ENCODE measurements at regions not wholly inside any gene's neighbourhood (a gene's known extent, or its start where the extent isn't known, plus 50 kb on each side); places are given as distances from the start of the nearest gene placed in this dataset.

DNA sequence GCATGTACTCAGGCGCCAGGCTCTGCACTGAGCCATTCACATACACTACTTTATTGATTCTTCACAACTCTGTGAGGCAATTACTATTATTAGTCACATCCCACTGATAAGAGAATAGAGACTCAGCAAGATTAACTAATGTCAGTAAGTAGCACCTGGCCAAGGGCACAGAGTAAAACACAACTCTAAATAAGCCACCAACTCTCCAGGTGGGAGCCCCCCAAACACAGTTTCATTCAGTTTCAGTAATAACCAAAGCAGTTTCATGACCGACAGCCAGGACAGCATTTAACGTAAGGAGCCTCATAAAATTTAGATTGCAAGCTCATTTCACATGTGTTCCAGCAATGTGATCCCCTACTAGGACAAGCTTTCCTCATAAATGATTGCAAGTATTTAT, 323.1 kb upstream of the CCDC196 start:
- WGBS (ENCODE audit: insufficient coverage) = 100% methylated on average over 3 of the region's 3 CpGs
- DNase-seq (no peak), ATAC-seq (no peak)
- no peaks in the 10 kb centered on the region for H3K27me3 ChIP-seq (ENCODE audit: control insufficient read depth, insufficient read depth, low read length)
- H3K4me1 Mint-ChIP-seq = no peaks in the 10 kb centered on the region
- H3K27ac Mint-ChIP-seq = no peak overlapping the region
- TF ChIP-seq, protein P1, sequence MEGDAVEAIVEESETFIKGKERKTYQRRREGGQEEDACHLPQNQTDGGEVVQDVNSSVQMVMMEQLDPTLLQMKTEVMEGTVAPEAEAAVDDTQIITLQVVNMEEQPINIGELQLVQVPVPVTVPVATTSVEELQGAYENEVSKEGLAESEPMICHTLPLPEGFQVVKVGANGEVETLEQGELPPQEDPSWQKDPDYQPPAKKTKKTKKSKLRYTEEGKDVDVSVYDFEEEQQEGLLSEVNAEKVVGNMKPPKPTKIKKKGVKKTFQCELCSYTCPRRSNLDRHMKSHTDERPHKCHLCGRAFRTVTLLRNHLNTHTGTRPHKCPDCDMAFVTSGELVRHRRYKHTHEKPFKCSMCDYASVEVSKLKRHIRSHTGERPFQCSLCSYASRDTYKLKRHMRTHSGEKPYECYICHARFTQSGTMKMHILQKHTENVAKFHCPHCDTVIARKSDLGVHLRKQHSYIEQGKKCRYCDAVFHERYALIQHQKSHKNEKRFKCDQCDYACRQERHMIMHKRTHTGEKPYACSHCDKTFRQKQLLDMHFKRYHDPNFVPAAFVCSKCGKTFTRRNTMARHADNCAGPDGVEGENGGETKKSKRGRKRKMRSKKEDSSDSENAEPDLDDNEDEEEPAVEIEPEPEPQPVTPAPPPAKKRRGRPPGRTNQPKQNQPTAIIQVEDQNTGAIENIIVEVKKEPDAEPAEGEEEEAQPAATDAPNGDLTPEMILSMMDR (IDR thresholded peaks at IDR 0.05) = no peak
- H3K27me3 Mint-ChIP-seq (ENCODE audit: low read depth in 2 of 2) = peaks cover 10 to 14% of the 10 kb centered on the region in 2 donors
- peaks cover 0 to 3% of the 10 kb centered on the region in 2 donors for H3K9me3 Mint-ChIP-seq
- intact Hi-C loops (cut with micrococcal nuclease) = no loop called here
- H3K4me3 ChIP-seq (ENCODE audit: low read length) = no peak overlapping the region
- no peaks in the 10 kb centered on the region for H3K4me1 ChIP-seq (ENCODE audit: control insufficient read depth, insufficient read depth, low read length)
- H3K36me3 ChIP-seq (ENCODE audit: control insufficient read depth, insufficient read depth, low read length) = no peaks in the 10 kb centered on the region
- no peaks in the 10 kb centered on the region for H3K36me3 Mint-ChIP-seq
- no peak overlapping the region for H3K4me3 Mint-ChIP-seq
- no peak overlapping the region for H3K27ac ChIP-seq (ENCODE audit: low read length)
- no peaks in the 10 kb centered on the region for H3K9me3 ChIP-seq (ENCODE audit: control insufficient read depth, insufficient read depth, low read length)

DNA sequence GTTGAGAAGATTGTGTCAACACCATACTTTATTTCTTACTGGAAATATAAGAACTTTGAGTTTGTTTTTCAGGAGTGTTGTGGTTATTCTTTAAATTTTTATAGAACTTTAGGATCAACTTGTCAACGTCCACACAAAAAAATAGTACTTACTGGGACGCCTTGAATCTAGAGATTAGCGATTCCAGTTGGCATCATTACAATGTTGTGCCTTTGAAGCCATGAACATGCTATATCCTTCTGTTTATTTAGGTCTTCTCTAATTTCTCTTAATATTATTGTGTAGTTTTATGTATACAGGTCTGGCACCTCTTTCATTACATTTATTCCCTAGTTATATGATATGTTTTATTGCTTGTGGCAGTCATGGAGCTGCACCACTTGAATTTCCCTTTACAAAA, 320.8 kb upstream of the CCDC196 start:
- DNase-seq (no peak), ATAC-seq (no peak)
- Mint-ChIP-seq H3K27ac (no peak overlapping the region), H3K9me3 (peaks cover 0 to 3% of the 10 kb centered on the region in 2 donors), H3K27me3 (ENCODE audit: low read depth in 2 of 2) (peaks cover 15 to 19% of the 10 kb centered on the region in 2 donors), H3K36me3 (no peaks in the 10 kb centered on the region), H3K4me1 (no peaks in the 10 kb centered on the region), H3K4me3 (no peak overlapping the region)
- no peaks in the 10 kb centered on the region for H3K27me3 ChIP-seq (ENCODE audit: control insufficient read depth, insufficient read depth, low read length)
- H3K4me3 ChIP-seq (ENCODE audit: low read length) = no peak overlapping the region
- WGBS (ENCODE audit: insufficient coverage) = 76% methylated on average over 3 of the region's 3 CpGs
- intact Hi-C loops (cut with micrococcal nuclease) = no loop called here
- no peaks in the 10 kb centered on the region for H3K9me3 ChIP-seq (ENCODE audit: control insufficient read depth, insufficient read depth, low read length)
- TF ChIP-seq, protein P1 (IDR thresholded peaks at IDR 0.05) = no peak
- no peak overlapping the region for H3K27ac ChIP-seq (ENCODE audit: low read length)
- no peaks in the 10 kb centered on the region for H3K4me1 ChIP-seq (ENCODE audit: control insufficient read depth, insufficient read depth, low read length)
- no peaks in the 10 kb centered on the region for H3K36me3 ChIP-seq (ENCODE audit: control insufficient read depth, insufficient read depth, low read length)

DNA sequence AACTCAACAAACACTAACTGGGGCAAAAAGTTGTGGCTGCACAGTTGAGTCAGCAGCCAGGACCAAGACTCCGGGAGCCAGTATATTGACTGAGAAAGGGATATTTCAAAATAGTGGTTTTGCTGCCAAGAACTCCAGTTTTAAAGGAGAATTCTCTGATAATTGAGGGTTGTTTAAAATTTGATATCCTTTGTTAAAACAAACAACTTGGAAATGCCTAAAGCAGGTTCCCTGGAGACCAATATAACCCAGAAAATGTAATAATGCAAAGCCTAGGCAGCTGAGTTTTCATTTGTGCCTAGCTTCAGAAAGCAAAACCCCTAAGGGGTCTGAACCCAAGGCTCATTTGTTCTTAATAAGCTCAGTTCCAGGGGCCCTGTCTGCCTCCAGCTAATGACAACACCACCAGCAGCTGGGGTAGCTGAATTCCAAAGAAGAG, 311.7 kb upstream of the CCDC196 start:
- ATAC-seq = no peak
- no peaks in the 10 kb centered on the region for H3K9me3 ChIP-seq (ENCODE audit: control insufficient read depth, insufficient read depth, low read length)
- TF ChIP-seq, protein P1 (IDR thresholded peaks at IDR 0.05) = no peak
- no peaks in the 10 kb centered on the region for H3K27me3 ChIP-seq (ENCODE audit: control insufficient read depth, insufficient read depth, low read length)
- Mint-ChIP-seq H3K36me3 (no peaks in the 10 kb centered on the region), H3K4me1 (no peaks in the 10 kb centered on the region), H3K9me3 (no peaks in the 10 kb centered on the region), H3K4me3 (no peak overlapping the region), H3K27me3 (ENCODE audit: low read depth in 2 of 2) (peaks cover 15 to 18% of the 10 kb centered on the region in 2 donors), H3K27ac (no peak overlapping the region)
- no peaks in the 10 kb centered on the region for H3K36me3 ChIP-seq (ENCODE audit: control insufficient read depth, insufficient read depth, low read length)
- H3K27ac ChIP-seq (ENCODE audit: low read length) = no peak overlapping the region
- H3K4me3 ChIP-seq (ENCODE audit: low read length) = no peak overlapping the region
- DNase-seq = no peak
- 100% methylated on average over 1 of the region's 1 CpG for WGBS (ENCODE audit: insufficient coverage)
- intact Hi-C loops (cut with micrococcal nuclease) = no loop called here
- no peaks in the 10 kb centered on the region for H3K4me1 ChIP-seq (ENCODE audit: control insufficient read depth, insufficient read depth, low read length)

DNA sequence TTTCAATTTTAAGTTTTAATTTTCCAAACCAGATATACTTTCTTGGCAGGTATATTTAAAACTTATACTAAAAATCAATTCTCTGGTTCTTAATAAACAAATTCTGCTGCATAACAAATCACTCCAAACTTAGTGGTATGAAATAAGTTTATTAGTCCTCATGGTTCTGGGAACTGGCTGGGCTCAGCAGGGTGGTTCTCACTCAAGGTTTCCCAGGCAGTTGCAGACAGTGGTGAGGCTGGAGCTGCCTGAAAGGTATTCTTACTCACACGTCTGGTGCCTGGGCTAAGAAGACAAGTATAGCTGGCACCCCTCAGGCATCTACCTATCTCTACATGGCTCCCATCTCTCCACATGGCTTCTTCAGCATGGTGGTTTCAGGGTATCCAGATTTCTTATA, 308.2 kb upstream of the CCDC196 start:
- 100% methylated on average over 1 of the region's 1 CpG for WGBS (ENCODE audit: insufficient coverage)
- intact Hi-C loops (cut with micrococcal nuclease) = no loop called here
- Mint-ChIP-seq H3K27me3 (ENCODE audit: low read depth in 2 of 2) (peaks cover 4 to 13% of the 10 kb centered on the region in 2 donors), H3K27ac (no peak overlapping the region), H3K9me3 (no peaks in the 10 kb centered on the region), H3K4me3 (no peak overlapping the region), H3K36me3 (no peaks in the 10 kb centered on the region), H3K4me1 (no peaks in the 10 kb centered on the region)
- H3K9me3 ChIP-seq (ENCODE audit: control insufficient read depth, insufficient read depth, low read length) = no peaks in the 10 kb centered on the region
- H3K4me1 ChIP-seq (ENCODE audit: control insufficient read depth, insufficient read depth, low read length) = no peaks in the 10 kb centered on the region
- no peaks in the 10 kb centered on the region for H3K36me3 ChIP-seq (ENCODE audit: control insufficient read depth, insufficient read depth, low read length)
- DNase-seq = no peak
- no peak overlapping the region for H3K27ac ChIP-seq (ENCODE audit: low read length)
- no peak for ATAC-seq
- TF ChIP-seq, protein P1 (IDR thresholded peaks at IDR 0.05) = no peak
- no peaks in the 10 kb centered on the region for H3K27me3 ChIP-seq (ENCODE audit: control insufficient read depth, insufficient read depth, low read length)
- H3K4me3 ChIP-seq (ENCODE audit: low read length) = no peak overlapping the region

All from natural killer cell (primary cell).